GM12875 (cell line): ENCODE measurements at regions not wholly inside any gene's neighbourhood (a gene's known extent, or its start where the extent isn't known, plus 50 kb on each side); places are given as distances from the start of the nearest gene placed in this dataset.

Experiments used
- H3K4me3 ChIP-seq: one replicate; pipeline ENCODE4 v1.5.1; 2011; ENCODE audit warnings: low read depth, low read length, control low read depth
- CTCF ChIP-seq: IDR thresholded peaks from 2 replicates; pipeline ENCODE4 v1.5.1; 2011; ENCODE audit warnings: low read depth, mild to moderate bottlenecking, control low read depth, inconsistent platforms, low read length, moderate library complexity, borderline replicate concordance; ENCODE audit not compliant: insufficient read depth

- no peak overlapping the region for H3K4me3 ChIP-seq
- no peak for TF ChIP-seq CTCF
These were observed 374.8 kb downstream of the ZFHX3 start for GRCh38 chr16:72673118-72673517.

GRCh38 chr16:72666267-72666666 lies 381.7 kb downstream of the ZFHX3 start:
- no peak for TF ChIP-seq CTCF
- no peak overlapping the region for H3K4me3 ChIP-seq

- H3K4me3 ChIP-seq = peak overlapping the region; percentile 71
- TF ChIP-seq CTCF = no peak
These were observed 382.2 kb downstream of the ZFHX3 start for GRCh38 chr16:72665701-72666100.

GRCh38 chr16:72664509-72665408 lies 383.2 kb downstream of the ZFHX3 start:
- H3K4me3 ChIP-seq = peak overlapping the region; percentile 71
- no peak for TF ChIP-seq CTCF

GRCh38 chr16:72664056-72664508 lies 383.8 kb downstream of the ZFHX3 start:
- TF ChIP-seq CTCF = no peak
- peak overlapping the region; percentile 71 for H3K4me3 ChIP-seq

GRCh38 chr16:72658888-72659717 lies 388.8 kb downstream of the ZFHX3 start:
- no peak for TF ChIP-seq CTCF
- H3K4me3 ChIP-seq = no peak overlapping the region
